HepG2 (cell line): ENCODE measurements at regions not wholly inside any gene's neighbourhood (a gene's known extent, or its start where the extent isn't known, plus 50 kb on each side); places are given as distances from the start of the nearest gene placed in this dataset.

Experiments
- ATAC-seq: fragments of 200-7000 bp; cut with Tn5 transposase; 3 replicates; pipeline ENCODE4 v1.9.1; 2020; ENCODE audit warnings: mild to moderate bottlenecking, moderate library complexity
- BruUV-seq: library from RNA; stranded (reverse); fragments of 400-500 nt; replicated peaks from 2 replicates; lab custom pipeline; 2021; lab: Mats Ljungman, UMichigan
- CTCF ChIA-PET: fragments of 300-600 bp; formaldehyde crosslinking; extraction: SDS; loops from one replicate; lab custom pipeline; 2021; ENCODE audit warnings: low total read pairs, inconsistent platforms, low intra/inter-chr PET ratio; lab: Yijun Ruan, JAX
- POLR2A ChIA-PET: fragments of 350-600 bp; sonication (Branson Sonifier 250); formaldehyde crosslinking; loops from one replicate; lab custom pipeline; 2020; ENCODE audit warnings: antibody characterized with exemption, inconsistent platforms; lab: Yijun Ruan, JAX
- DNase-seq: peaks from one replicate; pipeline ENCODE4 v3.0.0-alpha.2; 2015; ENCODE audit warnings: low spot score
- FAIRE-seq: peaks from 3 replicates; lab custom pipeline; 2011; peaks lifted over from hg19 to GRCh38; lab: Jason Lieb, UNC
- H2AFZ ChIP-seq: one replicate; pipeline ENCODE4 v1.6.1; 2011; ENCODE audit warnings: low read length, inconsistent platforms
- H3K27ac ChIP-seq: fragments of 300-600 bp; 3 replicates; pipeline ENCODE4 v1.8.0; 2011; ENCODE audit warnings: mixed run types, mild to moderate bottlenecking, mixed read lengths, low read length, inconsistent platforms; ENCODE audit not compliant: insufficient read depth; ENCODE audit errors: extremely low read length
- H3K27me3 ChIP-seq, 2 experiments: fragments of 200-600 bp in 1 of 2; 2 replicates in 1 of 2; 3 replicates in 1 of 2; pipeline versions ENCODE4 v1.6.0 to v1.8.0; 2011; ENCODE audit warnings: low read length in 2 of 2, mild to moderate bottlenecking in 2 of 2, moderate library complexity in 2 of 2, inconsistent platforms in 1 of 2; ENCODE audit not compliant: insufficient read depth in 2 of 2, control insufficient read depth in 1 of 2
- H3K36me3 ChIP-seq, 2 experiments: fragments of 200-600 bp in 1 of 2; replicated peaks in 1 of 2; 2 replicates in 1 of 2; 3 replicates in 1 of 2; pipeline versions ENCODE4 v1.5.1 to v1.8.0; 2011; ENCODE audit warnings: low read length in 2 of 2, inconsistent platforms in 1 of 2; ENCODE audit not compliant: insufficient read depth in 2 of 2, control insufficient read depth in 1 of 2
- H3K4me1 ChIP-seq: 2 replicates; pipeline ENCODE4 v1.5.1; 2012; ENCODE audit warnings: low read length, inconsistent platforms; ENCODE audit not compliant: insufficient read depth
- H3K4me2 ChIP-seq: 2 replicates; pipeline ENCODE4 v1.6.0; 2011; ENCODE audit warnings: low read depth, low read length, inconsistent platforms
- H3K4me3 ChIP-seq, 3 experiments: fragments of 200-600 bp in 1 of 3; sonication (generic), shearing (Covaris generic) in 1 of 3; replicated peaks in 1 of 3; 2 replicates each; pipeline ENCODE4 v1.5.1; 2011 to 2016; ENCODE audit warnings: low read length in 3 of 3, inconsistent platforms in 2 of 3, low read depth in 2 of 3, mild to moderate bottlenecking in 2 of 3, control low read depth in 1 of 3, mixed read lengths in 1 of 3; ENCODE audit not compliant: insufficient read depth in 1 of 3
- H3K79me2 ChIP-seq: one replicate; pipeline ENCODE4 v1.6.1; 2011; ENCODE audit warnings: low read length, inconsistent platforms; ENCODE audit not compliant: insufficient read depth
- H3K9ac ChIP-seq: 2 replicates; pipeline ENCODE4 v1.6.0; 2011; ENCODE audit warnings: mild to moderate bottlenecking, low read depth, low read length, inconsistent platforms; ENCODE audit not compliant: insufficient read depth
- H3K9me3 ChIP-seq: 2 replicates; pipeline ENCODE4 v1.5.1; 2012; ENCODE audit warnings: mild to moderate bottlenecking, low read length
- H4K20me1 ChIP-seq: 2 replicates; pipeline ENCODE4 v1.6.0; 2011; ENCODE audit warnings: inconsistent platforms, mild to moderate bottlenecking, low read length, moderate library complexity; ENCODE audit not compliant: insufficient read depth
- FOSL2 ChIP-seq: sonication (generic); formaldehyde crosslinking; IDR thresholded peaks from 2 replicates; pipeline ENCODE4 v1.4.0; 2020; ENCODE audit warnings: missing genetic modification reagents
- NKX3-1 ChIP-seq: sonication (generic); formaldehyde crosslinking; IDR thresholded peaks from 2 replicates; pipeline ENCODE4 v1.5.0; 2020; ENCODE audit warnings: missing genetic modification reagents
- NR0B2 ChIP-seq: sonication (generic); formaldehyde crosslinking; IDR thresholded peaks from 2 replicates; pipeline ENCODE4 v1.4.0; 2020; ENCODE audit warnings: mild to moderate bottlenecking, missing genetic modification reagents
- PRDM4 ChIP-seq: sonication (generic); formaldehyde crosslinking; IDR thresholded peaks from 2 replicates; pipeline ENCODE4 v1.9.0; 2021; ENCODE audit warnings: missing genetic modification reagents, borderline replicate concordance
- RFX5 ChIP-seq: IDR thresholded peaks from 2 replicates; pipeline ENCODE4 v1.6.1; 2011; ENCODE audit warnings: low read depth, low read length, improper control_type of control experiment
- SOX5 ChIP-seq: IDR thresholded peaks from 2 replicates; pipeline ENCODE4 v1.6.1; 2016; ENCODE audit warnings: borderline replicate concordance
- SSRP1 ChIP-seq: IDR thresholded peaks from 2 replicates; pipeline ENCODE4 v1.6.1; 2016; ENCODE audit warnings: control low read depth
- TP53 ChIP-seq: sonication (generic); formaldehyde crosslinking; conservative IDR thresholded peaks from 2 replicates; pipeline ENCODE4 v1.4.0; 2020; ENCODE audit warnings: missing genetic modification reagents
- ZNF468 ChIP-seq: sonication (generic); formaldehyde crosslinking; IDR thresholded peaks from 2 replicates; pipeline ENCODE4 v1.8.0; 2022; ENCODE audit warnings: mild to moderate bottlenecking, moderate library complexity, missing genetic modification reagents
- ZNF530 ChIP-seq: sonication (generic); formaldehyde crosslinking; IDR thresholded peaks from 2 replicates; pipeline ENCODE4 v1.5.0; 2020; ENCODE audit warnings: low read depth, mild to moderate bottlenecking, missing genetic modification reagents
- ZNF83 ChIP-seq: sonication (generic); formaldehyde crosslinking; IDR thresholded peaks from 2 replicates; pipeline ENCODE4 v1.4.0; 2020; ENCODE audit warnings: missing genetic modification reagents, mild to moderate bottlenecking, borderline replicate concordance
- WGBS: methylation state at CpG from one replicate; pipeline ENCODE4 v1.1.6; 2017; ENCODE audit warnings: low lambda C conversion rate; 5-methylcytosine and 5-hydroxymethylcytosine counted together
- in situ Hi-C: cut with HindIII; loops from 2 replicates; pipeline ENCODE4 v1.10.0; 2017; ENCODE audit warnings: low pct_unique_long_range_greater_than_20kb; ENCODE audit not compliant: extremely low pct_ligation_motif_present
- intact Hi-C: fragments of 100-400 bp; cut with micrococcal nuclease; formaldehyde crosslinking; loops from one replicate; pipeline ENCODE4 v1.10.0; 2022; ENCODE audit not compliant: unreplicated experiment
- TF ChIP-seq, protein P1 (sequence below): fragments of 450-650 bp; IDR thresholded peaks from 2 replicates; pipeline ENCODE4 v1.6.1; 2017
- TF ChIP-seq, protein P2 (sequence below): sonication (generic); formaldehyde crosslinking; IDR thresholded peaks from 2 replicates; pipeline ENCODE4 v1.5.1; 2020; ENCODE audit warnings: mild to moderate bottlenecking, missing genetic modification reagents

DNA sequence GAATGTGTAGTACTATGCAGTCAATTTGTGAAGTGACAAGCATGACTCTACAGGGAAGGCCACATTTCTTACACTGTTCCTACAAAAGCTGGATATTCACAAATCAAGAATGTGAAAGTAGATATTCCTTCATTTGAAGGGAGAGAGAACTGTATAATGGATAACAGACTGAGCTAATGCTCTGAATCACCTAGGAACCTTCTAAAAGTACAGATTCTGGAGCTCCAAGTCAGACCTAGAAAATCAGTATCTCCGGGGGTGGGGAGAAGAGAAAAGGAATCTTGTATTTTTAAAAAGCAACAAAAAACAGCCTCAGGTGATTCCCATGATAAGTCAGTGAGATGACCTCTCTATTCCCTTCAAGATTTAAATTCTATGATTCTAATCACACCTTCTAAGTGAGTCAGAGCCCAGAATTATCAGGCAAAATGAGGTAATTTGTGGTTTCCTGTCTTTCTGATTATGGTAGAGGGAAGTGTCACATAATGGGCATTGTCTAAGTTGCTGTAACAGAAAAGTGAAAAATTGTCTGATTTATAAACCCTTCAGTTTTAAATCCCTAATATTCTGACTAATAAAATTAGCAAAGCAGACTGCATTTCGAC, 80.9 kb downstream of the IL21 start:
- Histone ChIP-seq H3K9me3 (no peaks in the 10 kb centered on the region), H3K36me3 (no peaks in the 10 kb centered on the region), H4K20me1 (no peaks in the 10 kb centered on the region), H3K79me2 (no peaks in the 10 kb centered on the region), H3K9ac (no peak overlapping the region), H3K27me3 (no peaks in the 10 kb centered on the region), H3K4me2 (no peak overlapping the region), H2AFZ (no peak overlapping the region), H3K4me1 (no peaks in the 10 kb centered on the region), H3K4me3 (no peak overlapping the region), H3K27ac (no peak overlapping the region)
- intact Hi-C loops (no loop called here), in situ Hi-C loops (no loop called here)
- ChIA-PET CTCF (no interaction called here), POLR2A (no interaction called here)
- no peak for FAIRE-seq
- no peak for ATAC-seq
- BruUV-seq: no TSS peak
- DNase-seq: no peak
- 16% methylated on average over 2 of the region's 2 CpGs for WGBS
- no peak for TF ChIP-seq ZNF530 (CRISPR knock-in tag)
- no peak for TF ChIP-seq RFX5
- no peak for TF ChIP-seq TP53 (CRISPR knock-in tag)
- no peak for TF ChIP-seq FOSL2 (CRISPR knock-in tag)
- TF ChIP-seq PRDM4 (CRISPR knock-in tag): no peak
- no peak for TF ChIP-seq NR0B2 (CRISPR knock-in tag)
- no peak for TF ChIP-seq ZNF468 (CRISPR knock-in tag)
- TF ChIP-seq, protein P1, sequence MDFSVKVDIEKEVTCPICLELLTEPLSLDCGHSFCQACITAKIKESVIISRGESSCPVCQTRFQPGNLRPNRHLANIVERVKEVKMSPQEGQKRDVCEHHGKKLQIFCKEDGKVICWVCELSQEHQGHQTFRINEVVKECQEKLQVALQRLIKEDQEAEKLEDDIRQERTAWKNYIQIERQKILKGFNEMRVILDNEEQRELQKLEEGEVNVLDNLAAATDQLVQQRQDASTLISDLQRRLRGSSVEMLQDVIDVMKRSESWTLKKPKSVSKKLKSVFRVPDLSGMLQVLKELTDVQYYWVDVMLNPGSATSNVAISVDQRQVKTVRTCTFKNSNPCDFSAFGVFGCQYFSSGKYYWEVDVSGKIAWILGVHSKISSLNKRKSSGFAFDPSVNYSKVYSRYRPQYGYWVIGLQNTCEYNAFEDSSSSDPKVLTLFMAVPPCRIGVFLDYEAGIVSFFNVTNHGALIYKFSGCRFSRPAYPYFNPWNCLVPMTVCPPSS: no peak
- no peak for TF ChIP-seq ZNF83 (CRISPR knock-in tag)
- no peak for TF ChIP-seq SSRP1 (CRISPR knock-in tag)
- TF ChIP-seq NKX3-1: no peak
- no peak for TF ChIP-seq SOX5 (CRISPR knock-in tag)
- TF ChIP-seq, protein P2, sequence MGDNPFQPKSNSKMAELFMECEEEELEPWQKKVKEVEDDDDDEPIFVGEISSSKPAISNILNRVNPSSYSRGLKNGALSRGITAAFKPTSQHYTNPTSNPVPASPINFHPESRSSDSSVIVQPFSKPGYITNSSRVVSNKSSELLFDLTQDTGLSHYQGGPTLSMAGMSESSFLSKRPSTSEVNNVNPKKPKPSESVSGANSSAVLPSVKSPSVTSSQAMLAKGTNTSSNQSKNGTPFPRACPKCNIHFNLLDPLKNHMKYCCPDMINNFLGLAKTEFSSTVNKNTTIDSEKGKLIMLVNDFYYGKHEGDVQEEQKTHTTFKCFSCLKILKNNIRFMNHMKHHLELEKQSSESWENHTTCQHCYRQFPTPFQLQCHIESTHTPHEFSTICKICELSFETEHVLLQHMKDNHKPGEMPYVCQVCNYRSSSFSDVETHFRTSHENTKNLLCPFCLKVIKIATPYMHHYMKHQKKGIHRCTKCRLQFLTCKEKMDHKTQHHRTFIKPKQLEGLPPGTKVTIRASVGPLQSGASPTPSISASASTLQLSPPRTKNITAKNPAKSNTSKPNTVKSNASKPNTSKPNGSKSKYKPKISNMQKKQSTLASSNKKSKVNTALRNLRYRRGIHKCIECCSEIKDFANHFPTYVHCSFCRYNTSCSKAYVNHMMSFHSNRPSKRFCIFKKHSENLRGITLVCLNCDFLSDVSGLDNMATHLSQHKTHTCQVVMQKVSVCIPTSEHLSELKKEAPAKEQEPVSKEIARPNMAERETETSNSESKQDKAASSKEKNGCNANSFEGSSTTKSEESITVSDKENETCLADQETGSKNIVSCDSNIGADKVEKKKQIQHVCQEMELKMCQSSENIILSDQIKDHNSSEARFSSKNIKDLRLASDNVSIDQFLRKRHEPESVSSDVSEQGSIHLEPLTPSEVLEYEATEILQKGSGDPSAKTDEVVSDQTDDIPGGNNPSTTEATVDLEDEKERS (CRISPR knock-in tag): no peak
- TF ChIP-seq, all 625 proteins: peak for 0
